Esophagus squamous epithelium (tissue), 5 donors: ENCODE measurements at regions not wholly inside any gene's neighbourhood (a gene's known extent, or its start where the extent isn't known, plus 50 kb on each side); places are given as distances from the start of the nearest gene placed in this dataset.

Experiments used
- DNase-seq: peaks from one replicate; lab custom pipeline; 2025; lab: John Stamatoyannopoulos, UW
- H3K27ac ChIP-seq, 4 donors: fragments of 200-600 bp; sonication (generic); one replicate each; pipeline ENCODE4 v1.5.1; 2016 to 2019; ENCODE audit warnings: mild to moderate bottlenecking in 1 of 4
- H3K27me3 ChIP-seq, 4 donors: fragments of 200-600 bp; sonication (generic); 1 replicate in 3 of 4; 2 replicates in 1 of 4; pipeline versions ENCODE4 v1.5.1 to v1.6.0; 2017 to 2021; ENCODE audit warnings: antibody characterized with exemption in 1 of 4
- H3K36me3 ChIP-seq, 3 donors: fragments of 200-600 bp; sonication (generic); one replicate each; pipeline ENCODE4 v1.5.1; 2016 to 2019
- H3K4me1 ChIP-seq, 3 donors: fragments of 200-600 bp; sonication (generic); one replicate each; pipeline ENCODE4 v1.5.1; 2017 to 2019
- H3K4me3 ChIP-seq, 4 donors: fragments of 200-600 bp; sonication (generic); 1 replicate in 3 of 4; 2 replicates in 1 of 4; pipeline ENCODE4 v1.5.1; 2016 to 2019; ENCODE audit warnings: mild to moderate bottlenecking in 2 of 4, moderate library complexity in 1 of 4
- H3K9me3 ChIP-seq, 3 donors: fragments of 200-600 bp; sonication (generic); one replicate each; pipeline ENCODE4 v1.5.1; 2016 to 2019
- CTCF ChIP-seq, 6 experiments: fragments of 450-650 bp in 4 of 6; fragments of 200-600 bp in 2 of 6; sonication (generic) in 2 of 6; IDR thresholded peaks; one replicate each; pipeline ENCODE4 v1.5.1; 2016 to 2019; ENCODE audit warnings: antibody characterized with exemption in 6 of 6, mild to moderate bottlenecking in 4 of 6, moderate library complexity in 4 of 6
- POLR2A ChIP-seq, 4 donors: fragments of 450-650 bp; IDR thresholded peaks; one replicate each; pipeline ENCODE4 v1.6.1; 2017; ENCODE audit warnings: antibody characterized with exemption in 4 of 4, mild to moderate bottlenecking in 4 of 4, moderate library complexity in 3 of 4
- WGBS, 2 donors: methylation state at CpG; one replicate each; pipeline ENCODE4 v1.1.5; 2018; 5-methylcytosine and 5-hydroxymethylcytosine counted together
- intact Hi-C: fragments of 100-400 bp; cut with DNase I; formaldehyde crosslinking; loops from one replicate; pipeline ENCODE4 v1.15.0; 2022
- donor health status: DM: yes; HTN: yes; CAD: no.

GRCh38 chr3:6095006-6095405, 765.9 kb upstream of the GRM7 start:
- WGBS, 2 donors, result 44 to 66% methylated on average over 1 of the region's 1 CpG

GRCh38 chr3:6097021-6097420, 763.9 kb upstream of the GRM7 start:
- no peaks in the 10 kb centered on the region for H3K4me1 ChIP-seq
- no peak overlapping the region for H3K27ac ChIP-seq
- intact Hi-C loops, result no loop called here
- no peak overlapping the region for H3K4me3 ChIP-seq
- H3K9me3 ChIP-seq, result no peaks in the 10 kb centered on the region
- H3K36me3 ChIP-seq, result no peaks in the 10 kb centered on the region
- WGBS, 2 donors, result 58% methylated on average over 2 of the region's 2 CpGs
- no peak for DNase-seq
- TF ChIP-seq POLR2A (IDR thresholded peaks at IDR 0.05) (no peak), CTCF (IDR thresholded peaks at IDR 0.05) (no peak)
- H3K27me3 ChIP-seq, result no peaks in the 10 kb centered on the region

More at GRCh38 chr3:6095006-6095405, 765.9 kb upstream of the GRM7 start:
- intact Hi-C loops, result no loop called here
- Histone ChIP-seq H3K27ac (no peak overlapping the region), H3K4me3 (no peak overlapping the region), H3K9me3 (no peaks in the 10 kb centered on the region), H3K27me3 (no peaks in the 10 kb centered on the region), H3K36me3 (no peaks in the 10 kb centered on the region), H3K4me1 (no peaks in the 10 kb centered on the region)
- no peak for TF ChIP-seq CTCF (IDR thresholded peaks at IDR 0.05)
- TF ChIP-seq POLR2A (IDR thresholded peaks at IDR 0.05), result no peak
- no peak for DNase-seq

- no peaks in the 10 kb centered on the region for H3K4me1 ChIP-seq
- DNase-seq, result no peak
- H3K27me3 ChIP-seq, result no peaks in the 10 kb centered on the region
- WGBS, 2 donors, result 51 to 52% methylated on average over 2 of the region's 2 CpGs
- H3K27ac ChIP-seq, result no peak overlapping the region
- H3K4me3 ChIP-seq, result no peak overlapping the region
- TF ChIP-seq POLR2A (IDR thresholded peaks at IDR 0.05), result no peak
- TF ChIP-seq CTCF (IDR thresholded peaks at IDR 0.05), result no peak
- no peaks in the 10 kb centered on the region for H3K36me3 ChIP-seq
- no peaks in the 10 kb centered on the region for H3K9me3 ChIP-seq
- intact Hi-C loops, result no loop called here
Measured at GRCh38 chr3:6097556-6097955, 763.4 kb upstream of the GRM7 start.

GRCh38 chr3:6098516-6099157, 762.3 kb upstream of the GRM7 start:
- H3K9me3 ChIP-seq, result no peaks in the 10 kb centered on the region
- DNase-seq, result no peak
- no peaks in the 10 kb centered on the region for H3K36me3 ChIP-seq
- TF ChIP-seq CTCF (IDR thresholded peaks at IDR 0.05) (no peak), POLR2A (IDR thresholded peaks at IDR 0.05) (no peak)
- intact Hi-C loops, result no loop called here
- WGBS, 2 donors, result 76% methylated on average over 3 of the region's 3 CpGs
- H3K27me3 ChIP-seq, result no peaks in the 10 kb centered on the region
- no peak overlapping the region for H3K27ac ChIP-seq
- H3K4me1 ChIP-seq, result no peaks in the 10 kb centered on the region
- H3K4me3 ChIP-seq, result no peak overlapping the region

GRCh38 chr3:6099458-6100075, 761.3 kb upstream of the GRM7 start:
- 55 to 67% methylated on average over 4 to 5 of the region's 5 CpGs for WGBS, 2 donors
- no peaks in the 10 kb centered on the region for H3K27me3 ChIP-seq
- intact Hi-C loops, result no loop called here

More at GRCh38 chr3:6099458-6100075, 761.3 kb upstream of the GRM7 start:
- Histone ChIP-seq H3K9me3 (no peaks in the 10 kb centered on the region), H3K27ac (no peak overlapping the region), H3K36me3 (no peaks in the 10 kb centered on the region), H3K4me3 (no peak overlapping the region), H3K4me1 (no peaks in the 10 kb centered on the region)
- no peak for TF ChIP-seq POLR2A (IDR thresholded peaks at IDR 0.05)
- no peak for TF ChIP-seq CTCF (IDR thresholded peaks at IDR 0.05)
- DNase-seq, result no peak
